COLO668 (cell line): ENCODE measurements at regions not wholly inside any gene's neighbourhood (a gene's known extent, or its start where the extent isn't known, plus 50 kb on each side); places are given as distances from the start of the nearest gene placed in this dataset.
"Not testable (repeated sequence)": the region's sequence is repeated elsewhere in the genome, so short reads cannot be mapped to it uniquely, and the experiment has no call there.

Experiments
- DNase-seq: peaks from one replicate; lab custom pipeline; 2025; ENCODE audit not compliant: unreplicated experiment; lab: John Stamatoyannopoulos, UW

DNA sequence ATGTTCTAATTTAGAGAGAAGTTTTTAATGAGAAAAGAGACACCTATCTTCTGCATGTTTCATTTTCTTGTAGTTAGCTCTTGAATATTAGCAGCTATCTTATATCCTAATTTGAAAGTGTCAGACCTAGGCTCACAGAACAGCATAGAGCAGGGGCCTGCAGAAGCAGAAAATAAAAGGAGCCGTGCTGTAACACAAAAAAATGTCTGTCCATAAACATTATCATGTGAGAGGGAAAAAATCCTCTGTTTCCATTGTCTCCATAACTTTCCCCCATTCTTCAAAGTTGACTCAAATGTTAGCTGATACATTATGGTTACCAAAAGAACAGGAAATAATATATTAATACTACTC, 329.2 kb upstream of the EPHA5 start:
- DNase-seq, result no peak

DNA sequence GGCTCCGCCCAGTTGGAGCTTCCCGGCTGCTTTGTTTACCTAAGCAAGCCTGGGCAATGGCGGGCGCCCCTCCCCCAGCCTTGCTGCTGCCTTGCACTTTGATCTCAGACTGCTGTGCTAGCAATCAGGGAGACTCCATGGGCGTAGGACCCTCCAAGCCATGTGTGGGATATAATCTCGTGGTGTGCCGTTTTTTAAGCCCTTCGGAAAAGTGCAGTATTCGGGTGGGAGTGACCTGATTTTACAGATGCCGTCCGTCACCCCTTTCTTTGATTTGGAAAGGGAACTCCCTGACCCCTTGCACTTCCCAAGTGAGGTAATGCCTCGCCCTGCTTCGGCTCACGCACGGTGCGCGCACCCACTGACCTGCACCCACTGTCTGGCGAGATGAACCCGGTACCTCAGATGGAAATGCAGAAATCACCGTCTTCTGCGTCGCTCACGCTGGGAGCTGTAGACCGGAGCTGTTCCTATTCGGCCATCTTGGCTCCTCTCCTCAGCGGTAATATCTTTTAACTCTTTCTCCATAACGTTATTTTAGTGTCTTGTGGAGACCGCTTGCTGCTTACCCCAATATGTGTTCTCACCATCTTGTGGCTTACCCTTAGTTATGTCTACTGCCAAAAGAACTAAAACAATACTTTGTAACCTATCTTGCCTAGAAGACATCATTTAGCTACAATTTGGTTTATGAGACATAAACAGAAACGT, 328.7 kb upstream of the EPHA5 start:
- not testable (repeated sequence) for DNase-seq

DNA sequence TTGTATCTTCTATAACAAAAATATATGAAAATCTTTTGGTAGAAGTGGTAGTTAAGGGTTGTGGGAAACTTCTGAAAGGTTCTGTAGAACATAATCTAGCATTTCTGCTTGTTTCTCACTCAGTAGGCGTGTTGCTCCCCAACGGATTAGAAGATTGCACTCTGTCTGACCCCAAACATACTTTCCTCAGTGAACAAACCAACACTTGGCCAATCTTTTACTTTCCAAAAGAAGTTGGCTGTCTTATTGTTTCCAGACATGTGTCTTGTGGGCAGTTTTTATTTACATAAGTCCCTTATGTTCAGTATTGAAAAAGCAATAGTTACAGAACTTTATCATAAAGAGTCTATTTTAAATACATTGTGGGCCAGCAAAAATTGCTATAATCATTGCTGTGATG, 312.8 kb upstream of the EPHA5 start:
- DNase-seq, result no peak

DNA sequence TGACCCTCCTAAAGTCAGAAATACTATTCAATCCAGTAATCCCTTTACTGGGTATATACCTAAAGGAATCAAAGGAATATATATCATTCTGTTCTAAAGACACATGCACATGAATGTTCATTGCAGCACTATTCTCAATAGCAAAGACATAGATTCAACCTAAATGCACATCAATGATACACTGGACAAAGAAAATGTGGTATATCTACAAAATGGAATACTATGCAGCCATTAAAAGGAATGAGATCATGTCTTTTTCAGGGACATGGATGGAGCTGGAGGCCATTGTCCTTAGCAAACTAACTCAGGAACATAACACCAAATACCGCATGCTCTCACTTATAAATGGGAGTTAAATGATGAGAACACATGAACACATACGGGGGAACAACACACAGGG, 306.0 kb upstream of the EPHA5 start:
- no peak for DNase-seq

DNA sequence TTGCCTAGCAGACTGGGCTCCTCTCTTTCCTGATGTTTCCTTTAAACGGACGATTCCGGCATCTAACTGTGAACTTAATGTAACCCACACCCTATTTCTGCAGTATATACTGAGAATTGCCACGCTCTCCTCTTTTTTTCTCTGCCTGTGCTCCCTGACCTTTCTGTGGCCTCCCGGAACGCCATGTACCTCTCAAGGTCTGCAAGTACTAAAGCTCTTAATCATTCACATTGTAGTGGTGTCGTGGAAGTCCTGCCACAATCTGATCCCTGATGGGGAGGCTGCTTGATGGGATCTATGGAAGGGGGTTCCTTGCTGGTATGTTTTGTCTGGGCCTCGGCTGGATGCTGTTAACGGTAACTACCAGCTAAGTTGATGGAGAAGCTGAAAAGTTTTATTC, 302.9 kb upstream of the EPHA5 start:
- DNase-seq, result no peak

DNA sequence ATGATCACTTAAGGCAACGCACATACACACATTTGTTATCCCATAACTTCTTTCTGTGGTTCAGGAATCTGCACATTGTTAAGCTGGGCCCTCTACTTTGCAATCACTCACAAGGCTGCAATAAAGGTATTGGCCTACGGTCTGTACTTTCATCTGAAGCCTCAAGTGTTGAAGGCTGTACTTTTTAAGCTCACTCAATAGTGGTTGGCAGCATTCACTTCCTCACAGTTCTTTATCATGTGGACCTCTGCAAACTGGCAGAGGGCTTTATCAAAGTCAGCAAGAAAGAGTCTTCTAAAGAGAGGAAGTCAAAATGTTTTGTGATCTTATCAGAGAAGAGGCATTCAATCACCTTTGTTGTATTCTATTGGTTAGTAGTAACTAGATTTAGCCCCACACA, 301.4 kb upstream of the EPHA5 start:
- no peak for DNase-seq

DNA sequence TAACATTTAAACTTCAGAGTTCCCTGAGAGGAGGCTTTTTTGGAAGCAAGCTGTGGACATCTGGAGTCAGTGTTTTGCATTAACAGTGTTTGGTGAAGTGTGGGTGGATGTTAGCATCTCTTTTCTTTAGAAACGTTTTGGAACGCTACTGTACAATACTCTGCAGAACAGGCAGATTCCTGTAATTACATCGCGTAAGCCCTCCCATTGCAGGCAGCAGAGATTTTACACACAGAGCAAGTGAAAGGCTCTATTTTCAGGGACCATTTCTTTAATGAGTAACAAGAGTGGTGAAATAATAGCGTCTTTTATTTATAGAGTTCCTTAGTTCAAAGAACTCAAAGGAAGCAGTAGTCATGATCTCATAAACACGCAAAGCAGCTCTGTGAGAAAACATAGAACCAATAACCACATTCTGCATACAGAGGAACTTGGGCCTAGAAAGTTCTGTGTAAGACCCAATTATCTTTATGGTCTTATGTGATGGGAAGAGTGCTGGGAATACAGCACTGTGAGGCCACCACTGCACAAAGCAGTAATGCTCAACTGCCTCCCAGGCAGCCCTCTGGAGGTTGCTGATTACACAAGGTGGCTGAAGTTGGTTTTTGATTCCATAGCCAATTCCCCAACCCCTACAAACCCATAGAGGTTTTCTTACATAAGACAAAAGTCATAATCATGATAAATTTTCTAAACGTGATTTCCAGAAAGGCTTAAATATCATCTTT, 298.7 kb upstream of the EPHA5 start:
- DNase-seq, result no peak

DNA sequence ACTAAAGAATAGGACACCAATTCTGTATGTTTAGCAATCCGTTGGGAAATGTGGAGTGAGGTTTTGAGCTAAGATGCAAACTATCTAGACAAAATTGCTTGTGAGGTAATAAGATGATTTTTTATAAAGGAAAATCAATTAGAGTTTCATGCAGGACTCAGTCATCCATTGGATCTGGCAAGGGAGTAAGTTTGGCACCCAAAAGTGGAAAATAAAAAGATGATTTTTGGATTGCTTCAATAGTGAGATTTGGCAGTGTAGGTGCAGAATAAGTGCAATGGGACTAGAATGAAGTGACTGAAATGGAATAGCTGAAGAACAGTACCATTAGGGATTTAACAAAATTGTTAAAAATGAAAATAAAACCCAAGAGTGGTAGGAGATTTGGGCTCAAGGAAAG, 290.5 kb upstream of the EPHA5 start:
- no peak for DNase-seq

DNA sequence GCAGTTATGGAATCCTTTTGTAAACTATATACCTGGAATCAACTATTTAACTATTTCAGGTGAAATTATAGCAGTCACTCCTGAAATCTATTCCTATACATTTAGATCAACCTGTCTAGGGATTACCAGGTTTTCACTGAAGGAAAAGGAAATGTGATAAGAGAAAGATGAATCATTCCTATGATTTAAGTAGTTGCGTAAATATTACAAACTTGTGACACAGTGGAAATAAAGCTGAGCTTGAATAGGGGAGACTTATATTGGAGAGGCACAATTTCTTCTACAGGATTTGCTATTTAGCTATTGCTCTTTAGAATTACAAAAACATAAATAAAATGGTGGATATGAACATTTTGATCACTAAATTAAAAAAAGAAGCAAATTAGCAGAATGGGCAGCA, 284.1 kb upstream of the EPHA5 start:
- DNase-seq, result no peak

DNA sequence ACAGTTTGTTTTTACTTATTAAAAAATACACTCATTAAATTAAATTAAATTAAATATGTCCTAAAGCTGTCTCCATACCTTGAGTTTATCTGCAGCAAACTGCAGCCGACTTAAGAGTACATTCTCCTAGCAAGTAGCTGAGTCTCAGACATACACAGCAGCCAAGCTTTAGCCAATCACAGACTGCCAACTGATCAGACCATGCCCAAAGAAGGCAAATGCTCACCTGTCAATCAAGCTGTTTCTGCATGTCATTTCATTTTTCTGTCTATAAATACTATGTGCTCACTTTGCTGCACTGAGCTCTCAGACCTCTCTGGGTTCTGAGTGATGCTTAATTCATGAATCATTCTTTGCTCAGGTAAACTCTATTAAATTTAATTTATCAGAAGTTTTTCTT, 280.9 kb upstream of the EPHA5 start:
- DNase-seq, result no peak

DNA sequence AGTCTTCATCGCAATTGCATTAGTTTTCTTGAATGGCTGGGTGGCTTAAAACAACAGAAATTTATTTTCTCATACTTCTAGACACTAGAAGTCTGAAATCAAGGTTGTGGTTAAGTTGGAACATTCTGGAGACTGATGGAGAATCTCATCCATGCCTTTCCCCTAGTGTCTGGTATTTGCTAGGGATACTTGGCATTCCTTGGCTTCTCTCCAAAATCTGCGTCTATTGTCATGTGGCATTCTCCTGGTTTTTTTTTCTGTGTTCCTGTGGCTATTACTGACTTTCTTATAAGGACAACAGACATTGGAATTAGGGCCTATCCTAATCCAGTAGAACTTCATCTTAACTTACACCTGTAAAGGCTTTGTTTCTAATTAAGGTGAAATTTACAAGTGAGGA, 272.8 kb upstream of the EPHA5 start:
- no peak for DNase-seq

DNA sequence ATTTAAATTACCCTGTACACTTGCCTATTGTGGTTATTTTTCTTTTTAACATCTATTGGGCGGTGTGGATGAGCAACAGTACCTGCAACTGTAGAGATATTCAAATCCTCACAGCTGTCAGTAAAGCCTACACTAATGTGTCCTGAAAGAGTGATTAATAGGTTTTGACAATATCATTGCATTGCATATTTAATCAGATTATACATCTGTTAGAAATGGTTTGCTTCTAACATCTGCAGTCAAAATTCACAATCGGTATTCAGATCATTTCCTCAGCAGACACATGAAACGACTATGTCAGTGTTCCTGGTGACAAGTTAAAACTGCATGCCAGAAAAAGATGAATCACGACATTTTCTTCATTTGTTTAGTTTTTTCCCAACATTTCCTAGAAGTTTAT, 254.6 kb upstream of the EPHA5 start:
- no peak for DNase-seq

DNA sequence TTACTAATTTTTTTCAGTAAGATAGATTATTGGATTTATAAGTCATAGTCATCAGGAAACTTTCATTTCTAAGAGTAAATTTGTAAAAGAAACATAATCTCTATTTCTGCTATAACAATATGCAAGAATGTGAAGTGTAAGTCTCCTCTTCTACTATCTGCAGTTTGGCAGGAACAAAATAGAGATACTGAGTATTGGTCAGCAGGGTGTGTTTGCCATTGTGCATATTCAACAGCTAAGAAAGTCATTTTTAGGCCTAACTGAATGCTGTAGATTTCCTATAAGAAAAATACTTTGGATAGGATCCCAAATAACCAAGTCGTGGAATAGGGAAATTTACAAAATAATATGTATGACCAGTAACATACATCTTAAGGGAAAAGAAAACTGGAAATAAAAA, 253.3 kb upstream of the EPHA5 start:
- DNase-seq, result no peak

DNA sequence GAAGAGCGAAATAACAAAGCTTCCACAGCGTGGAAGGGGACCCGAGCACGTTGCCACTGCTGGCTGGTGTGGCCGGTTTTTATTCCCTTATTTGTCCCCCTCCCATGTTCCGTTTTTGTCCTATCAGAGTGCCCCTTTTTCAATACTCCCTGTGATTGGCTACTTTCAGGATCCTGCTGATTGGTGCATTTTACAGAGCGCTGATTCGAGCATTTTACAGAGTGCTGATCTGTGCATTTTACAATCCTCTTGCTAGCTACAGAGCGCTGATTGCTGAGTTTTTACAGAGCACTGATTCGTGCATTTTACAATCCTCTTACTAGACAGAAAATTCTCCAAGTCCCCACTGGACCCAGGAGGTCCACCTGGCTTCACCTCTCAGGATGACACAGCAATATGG, 250.9 kb upstream of the EPHA5 start:
- no peak for DNase-seq

DNA sequence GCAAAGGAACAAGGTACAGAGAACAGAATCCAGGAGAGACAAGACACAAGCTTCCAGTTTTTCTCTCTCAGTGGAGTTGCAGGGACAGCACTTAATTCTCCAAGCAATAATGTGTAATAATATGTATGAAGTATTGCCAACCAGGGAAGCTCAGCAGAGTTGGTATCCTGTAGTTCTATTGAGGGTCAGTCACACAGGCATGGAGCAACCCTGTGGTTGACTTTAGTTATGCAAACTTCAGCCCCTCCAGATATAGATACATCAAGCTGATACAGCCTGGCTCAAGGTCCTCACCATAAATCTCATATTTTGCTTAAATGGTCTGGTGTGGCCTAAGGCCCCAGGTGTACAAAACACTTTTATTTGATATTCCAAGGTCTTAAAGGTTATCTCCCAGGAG, 248.6 kb upstream of the EPHA5 start:
- no peak for DNase-seq

DNA sequence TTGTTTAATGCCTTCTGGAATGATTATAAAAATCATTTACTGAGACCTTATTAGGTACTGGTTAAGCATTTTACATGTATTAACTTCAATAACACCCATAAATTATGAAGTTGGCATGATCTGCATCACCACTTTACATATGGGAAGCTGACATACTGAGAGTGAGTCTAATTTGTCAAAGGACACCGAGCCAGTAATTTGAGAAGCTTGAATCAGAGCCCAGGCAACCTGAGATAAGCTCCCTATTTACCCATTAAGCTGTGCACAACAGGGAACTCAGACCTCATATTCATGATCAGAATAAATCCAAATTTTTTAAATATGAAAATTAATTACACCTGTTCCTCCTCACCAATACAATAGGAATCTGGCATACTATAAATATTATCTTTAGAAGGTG, 247.9 kb upstream of the EPHA5 start:
- DNase-seq, result no peak

DNA sequence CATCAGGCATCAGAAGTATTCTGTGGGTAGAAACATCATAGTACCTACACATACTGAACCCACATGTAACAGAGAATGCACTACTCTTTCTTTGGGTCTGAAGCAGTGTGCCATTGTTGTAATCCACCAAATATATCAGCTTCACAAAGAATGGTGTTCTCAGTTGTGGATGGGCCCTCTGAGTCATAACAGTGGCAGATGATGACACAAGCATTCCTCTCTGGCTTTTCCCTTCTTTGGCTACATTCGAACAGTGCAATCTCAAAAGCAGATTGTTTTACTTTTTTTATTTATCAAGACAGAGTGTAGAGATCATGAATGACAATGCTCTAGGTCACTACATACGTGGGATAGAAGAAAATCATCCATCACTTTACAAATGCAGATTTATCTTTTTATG, 247.2 kb upstream of the EPHA5 start:
- no peak for DNase-seq

DNA sequence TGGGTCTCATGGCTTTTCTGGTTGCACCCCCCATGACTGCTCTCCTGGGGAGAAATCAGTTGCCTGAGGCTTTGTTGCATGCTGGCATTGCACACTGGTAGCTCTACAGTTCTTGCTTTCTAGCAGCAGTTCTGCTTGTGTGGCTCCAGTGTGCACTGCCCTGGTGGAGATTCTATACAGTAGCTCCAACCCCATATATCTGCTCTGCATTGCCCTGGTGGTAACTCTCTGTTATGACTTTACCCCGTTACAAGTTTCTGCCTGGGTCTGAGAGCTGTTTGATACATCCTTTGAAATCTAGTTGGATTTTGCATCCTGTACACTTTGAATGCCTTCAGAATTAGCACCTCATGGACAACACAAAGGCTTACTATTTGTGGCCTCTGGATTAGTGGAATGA, 241.4 kb upstream of the EPHA5 start:
- DNase-seq, result no peak

DNA sequence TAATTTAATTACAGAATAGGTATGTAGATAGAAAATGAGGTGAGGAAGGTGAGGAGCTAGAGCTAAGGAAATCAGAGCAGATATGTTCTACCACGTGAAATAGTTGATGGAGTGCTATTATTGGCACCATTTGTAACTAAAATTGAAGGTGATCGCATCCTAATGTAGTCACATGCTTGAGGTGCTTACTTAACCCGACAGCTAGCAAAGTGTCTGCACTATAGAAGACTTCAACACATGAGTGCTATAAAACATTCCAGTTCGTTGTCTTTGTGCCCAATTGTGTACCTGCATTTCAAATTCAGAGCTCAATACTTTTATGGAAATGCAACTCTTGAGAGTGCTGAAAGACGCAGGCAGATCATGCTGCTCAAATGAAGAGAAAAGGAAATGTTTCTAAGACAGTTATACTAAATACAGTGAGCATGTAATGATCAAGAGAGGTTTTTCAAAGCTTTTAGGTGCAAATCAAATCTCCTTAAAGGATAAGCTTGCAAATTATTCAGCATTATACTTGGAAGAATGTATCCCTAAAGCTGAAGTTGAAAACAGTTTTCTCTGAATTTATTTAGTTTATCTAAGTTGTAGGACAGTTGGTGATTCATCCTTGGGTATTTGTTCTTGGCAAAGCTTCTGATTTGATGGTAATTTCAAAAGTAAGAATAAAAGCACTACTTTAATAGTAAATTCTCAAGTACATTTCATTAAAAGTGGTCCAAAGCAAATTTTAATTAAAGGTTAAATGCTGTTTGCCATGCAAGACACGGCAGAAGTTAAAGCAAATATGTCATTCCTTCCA, 223.9 kb upstream of the EPHA5 start:
- no peak for DNase-seq

DNA sequence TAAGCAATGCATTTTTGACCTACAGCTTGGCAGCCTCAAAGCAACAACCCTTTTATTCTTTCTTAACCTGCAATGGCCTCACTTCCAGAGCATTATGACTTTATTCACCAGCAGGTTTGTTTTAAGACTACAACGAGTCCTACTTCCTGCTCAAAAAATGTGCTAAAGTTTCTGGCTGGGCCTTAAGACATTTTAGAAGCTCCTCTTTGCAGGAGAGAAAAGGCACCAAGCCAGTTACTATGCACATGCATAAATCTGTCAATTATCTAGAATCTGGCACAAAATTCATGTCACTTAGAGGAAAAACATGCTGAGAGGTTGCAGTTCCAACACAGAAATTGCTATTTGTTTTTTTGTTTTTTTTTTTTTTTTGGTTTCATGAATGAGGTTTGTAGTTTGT, 223.0 kb upstream of the EPHA5 start:
- no peak for DNase-seq

DNA sequence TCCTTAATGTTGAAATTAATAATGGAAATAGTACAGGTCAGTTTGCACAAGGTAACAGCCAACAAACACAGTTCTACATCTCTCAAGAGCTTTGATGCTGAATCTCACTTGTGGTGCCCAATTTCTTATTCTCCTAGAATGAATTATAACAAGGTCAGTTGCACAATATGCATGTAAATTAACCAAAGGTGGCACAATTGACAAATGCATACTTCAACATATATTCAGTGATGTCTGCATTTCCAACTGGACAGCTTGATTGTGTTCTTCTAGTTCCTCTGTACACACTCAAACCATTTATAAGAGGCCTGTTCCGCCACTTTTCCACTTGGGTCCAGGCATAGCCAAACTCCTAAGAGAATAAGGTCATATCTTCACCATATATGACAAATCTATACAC, 210.3 kb upstream of the EPHA5 start:
- no peak for DNase-seq

DNA sequence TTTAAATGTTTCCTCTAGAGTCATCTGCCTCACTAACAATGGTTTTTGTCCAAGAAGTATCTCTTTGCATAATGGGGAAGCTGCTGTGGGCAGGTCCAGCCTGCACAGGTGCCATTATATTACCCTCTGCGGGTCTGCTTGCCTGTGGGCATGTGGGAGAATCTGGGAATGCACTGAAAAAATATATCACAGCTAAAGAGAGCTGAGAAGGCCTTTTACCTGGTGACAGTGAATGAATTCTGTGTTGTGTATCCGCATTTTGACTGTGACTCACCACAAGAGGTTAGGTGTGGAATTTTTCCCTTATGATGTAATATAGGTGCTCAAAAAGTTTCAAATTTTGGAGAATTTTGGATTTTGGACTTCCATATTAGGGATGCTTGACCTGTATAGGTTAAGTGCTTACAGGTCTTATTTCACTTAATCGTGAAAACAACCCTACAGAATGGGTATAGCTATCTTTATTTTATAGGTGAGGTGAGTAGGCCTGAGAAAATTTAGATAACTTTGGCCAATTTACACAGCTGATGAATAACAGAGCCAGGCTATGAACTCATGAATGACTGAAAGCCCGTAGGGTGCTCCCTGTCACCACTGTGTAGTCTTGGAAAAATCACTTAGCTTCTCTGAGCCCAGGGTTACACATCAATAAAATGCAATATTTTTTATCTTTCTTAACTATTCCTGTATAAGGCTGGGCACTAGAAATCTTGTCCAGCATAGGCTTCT, 198.0 kb upstream of the EPHA5 start:
- no peak for DNase-seq
